ENCODE measurements at regions not wholly inside any gene's neighbourhood (a gene's known extent, or its start where the extent isn't known, plus 50 kb on each side); places are given as distances from the start of the nearest gene placed in this dataset.
"Not testable (repeated sequence)": the region's sequence is repeated elsewhere in the genome, so short reads cannot be mapped to it uniquely, and the experiment has no call there.

- DNase-seq: no peak
Observed at GRCh38 chr9:85199866-85200495, 530.5 kb downstream of the NTRK2 start.

GRCh38 chr9:85192750-85193149 is 523.2 kb downstream of the NTRK2 start:
- no peak for DNase-seq

GRCh38 chr9:85186218-85186585 is 516.7 kb downstream of the NTRK2 start:
- no peak for DNase-seq

GRCh38 chr9:85185486-85186217 is 516.1 kb downstream of the NTRK2 start:
- no peak for DNase-seq

GRCh38 chr9:85182383-85182782 is 512.9 kb downstream of the NTRK2 start:
- no peak for DNase-seq

GRCh38 chr9:85178474-85178873 is 508.9 kb downstream of the NTRK2 start:
- DNase-seq: peak; percentile 94

- no peak for DNase-seq
Observed at GRCh38 chr9:85173967-85174366, 504.4 kb downstream of the NTRK2 start.

GRCh38 chr9:85172001-85172978 is 502.8 kb downstream of the NTRK2 start:
- no peak for DNase-seq

- DNase-seq: no peak
Observed at GRCh38 chr9:85171163-85171562, 501.6 kb downstream of the NTRK2 start.

- no peak for DNase-seq
Observed at GRCh38 chr9:85168412-85168811, 498.9 kb downstream of the NTRK2 start.

- no peak for DNase-seq
Observed at GRCh38 chr9:85167146-85167545, 497.6 kb downstream of the NTRK2 start.

- DNase-seq: no peak
Observed at GRCh38 chr9:85163825-85164224, 494.3 kb downstream of the NTRK2 start.

- no peak for DNase-seq
Observed at GRCh38 chr9:85163415-85163814, 493.9 kb downstream of the NTRK2 start.

- no peak for DNase-seq
Observed at GRCh38 chr9:85162822-85163221, 493.3 kb downstream of the NTRK2 start.

GRCh38 chr9:85160944-85161343 is 491.4 kb downstream of the NTRK2 start:
- DNase-seq: not testable (repeated sequence)

GRCh38 chr9:85158512-85158911 is 489.0 kb downstream of the NTRK2 start:
- no peak for DNase-seq

- DNase-seq: no peak
Observed at GRCh38 chr9:85157772-85158171, 488.2 kb downstream of the NTRK2 start.

- DNase-seq: peak; percentile 22
Observed at GRCh38 chr9:85156652-85157051, 487.1 kb downstream of the NTRK2 start.

- no peak for DNase-seq
Observed at GRCh38 chr9:85155352-85155751, 485.8 kb downstream of the NTRK2 start.

- DNase-seq: no peak
Observed at GRCh38 chr9:85151741-85152140, 482.2 kb downstream of the NTRK2 start.

GRCh38 chr9:85151162-85151561 is 481.6 kb downstream of the NTRK2 start:
- no peak for DNase-seq

GRCh38 chr9:85147046-85147640 is 477.6 kb downstream of the NTRK2 start:
- no peak for DNase-seq

GRCh38 chr9:85142968-85143367 is 473.4 kb downstream of the NTRK2 start:
- DNase-seq: no peak

Measured in NCI-H510A (cell line).